ENCODE measurements at regions not wholly inside any gene's neighbourhood (a gene's known extent, or its start where the extent isn't known, plus 50 kb on each side); places are given as distances from the start of the nearest gene placed in this dataset.

- Histone ChIP-seq H2BK120ac (ENCODE audit: low read depth, low read length) (no peak overlapping the region), H2BK12ac (ENCODE audit: low read length) (no peak overlapping the region), H3K27ac (replicated peaks; ENCODE audit: low read length) (no peak overlapping the region), H3K9me3 (replicated peaks in 1 of 2; ENCODE audit: control insufficient read depth in 2 of 2, insufficient read depth in 1 of 2, low read depth in 1 of 2, low read length in 2 of 2) (no peaks in the 10 kb centered on the region), H4K91ac (ENCODE audit: low read depth, low read length, poor library complexity) (no peak overlapping the region), H3K23ac (ENCODE audit: low read depth, low read length, poor library complexity) (no peak overlapping the region), H3K4me1 (ENCODE audit: control insufficient read depth in 2 of 2, insufficient read depth in 1 of 2, low read depth in 1 of 2, low read length in 2 of 2) (no peaks in the 10 kb centered on the region), H2BK15ac (ENCODE audit: low read length) (no peak overlapping the region), H3K18ac (ENCODE audit: low read length) (no peak overlapping the region), H3K4ac (ENCODE audit: low read length) (no peak overlapping the region), H3K27me3 (ENCODE audit: control insufficient read depth in 3 of 3, insufficient read depth in 3 of 3, low read depth in 1 of 3, low read length in 3 of 3) (no peaks in the 10 kb centered on the region), H2AFZ (ENCODE audit: low read length) (no peak overlapping the region), H2BK5ac (ENCODE audit: low read length) (no peak overlapping the region), H3K14ac (ENCODE audit: low read length) (no peak overlapping the region), H4K8ac (ENCODE audit: low read depth, low read length) (no peak overlapping the region), H3K4me2 (ENCODE audit: insufficient read depth, low read length, poor library complexity, severe bottlenecking) (no peak overlapping the region), H3K4me3 (ENCODE audit: low read length in 2 of 2) (no peak overlapping the region), H3K79me1 (ENCODE audit: low read depth, low read length) (no peaks in the 10 kb centered on the region), H3K9ac (ENCODE audit: low read depth, low read length, poor library complexity) (no peak overlapping the region), H2AK5ac (ENCODE audit: low read depth, low read length) (no peak overlapping the region), H3K36me3 (replicated peaks in 1 of 2; ENCODE audit: control insufficient read depth in 2 of 2, insufficient read depth in 2 of 2, low read length in 2 of 2) (no peaks in the 10 kb centered on the region)
- no peak for DNase-seq (ENCODE audit: low spot score)
- WGBS, 2 donors (ENCODE audit: extremely low coverage in 2 of 2, insufficient read length in 2 of 2, insufficient replicate concordance in 1 of 2) = no CpG with 5 or more reads among the region's 2 CpGs
Measured at GRCh38 chr4:117302226-117302625, 216.8 kb upstream of the TRAM1L1 start.

- Histone ChIP-seq H2BK5ac (ENCODE audit: low read length) (no peak overlapping the region), H4K91ac (ENCODE audit: low read depth, low read length, poor library complexity) (no peak overlapping the region), H3K36me3 (replicated peaks in 1 of 2; ENCODE audit: control insufficient read depth in 2 of 2, insufficient read depth in 2 of 2, low read length in 2 of 2) (no peaks in the 10 kb centered on the region), H3K27me3 (ENCODE audit: control insufficient read depth in 3 of 3, insufficient read depth in 3 of 3, low read depth in 1 of 3, low read length in 3 of 3) (no peaks in the 10 kb centered on the region), H3K79me1 (ENCODE audit: low read depth, low read length) (no peaks in the 10 kb centered on the region), H3K4ac (ENCODE audit: low read length) (no peak overlapping the region), H3K14ac (ENCODE audit: low read length) (no peak overlapping the region), H2BK12ac (ENCODE audit: low read length) (no peak overlapping the region), H3K4me1 (ENCODE audit: control insufficient read depth in 2 of 2, insufficient read depth in 1 of 2, low read depth in 1 of 2, low read length in 2 of 2) (no peaks in the 10 kb centered on the region), H4K8ac (ENCODE audit: low read depth, low read length) (no peak overlapping the region), H3K23ac (ENCODE audit: low read depth, low read length, poor library complexity) (no peak overlapping the region), H2BK15ac (ENCODE audit: low read length) (no peak overlapping the region), H3K4me3 (ENCODE audit: low read length in 2 of 2) (no peak overlapping the region), H2AFZ (ENCODE audit: low read length) (no peak overlapping the region), H2BK120ac (ENCODE audit: low read depth, low read length) (no peak overlapping the region), H3K18ac (ENCODE audit: low read length) (no peak overlapping the region), H3K27ac (replicated peaks; ENCODE audit: low read length) (no peak overlapping the region), H2AK5ac (ENCODE audit: low read depth, low read length) (no peak overlapping the region), H3K9ac (ENCODE audit: low read depth, low read length, poor library complexity) (no peak overlapping the region), H3K9me3 (replicated peaks in 1 of 2; ENCODE audit: control insufficient read depth in 2 of 2, insufficient read depth in 1 of 2, low read depth in 1 of 2, low read length in 2 of 2) (no peaks in the 10 kb centered on the region), H3K4me2 (ENCODE audit: insufficient read depth, low read length, poor library complexity, severe bottlenecking) (no peak overlapping the region)
- DNase-seq (ENCODE audit: low spot score) = no peak
- no CpG with 5 or more reads among the region's 2 CpGs for WGBS, 2 donors (ENCODE audit: extremely low coverage in 2 of 2, insufficient read length in 2 of 2, insufficient replicate concordance in 1 of 2)
Measured at GRCh38 chr4:117311215-117311614, 225.8 kb upstream of the TRAM1L1 start.

- no peak for DNase-seq (ENCODE audit: low spot score)
- H3K4ac ChIP-seq (ENCODE audit: low read length) = no peak overlapping the region
- no peak overlapping the region for H3K18ac ChIP-seq (ENCODE audit: low read length)
Measured at GRCh38 chr4:117311989-117312388, 226.6 kb upstream of the TRAM1L1 start.

GRCh38 chr4:117324851-117325491, 239.6 kb upstream of the TRAM1L1 start:
- WGBS, 2 donors (ENCODE audit: extremely low coverage in 2 of 2, insufficient read length in 2 of 2, insufficient replicate concordance in 1 of 2) = no CpG with 5 or more reads among the region's 1 CpG

More at GRCh38 chr4:117311989-117312388, 226.6 kb upstream of the TRAM1L1 start:
- Histone ChIP-seq H3K4me2 (ENCODE audit: insufficient read depth, low read length, poor library complexity, severe bottlenecking) (no peak overlapping the region), H3K36me3 (replicated peaks in 1 of 2; ENCODE audit: control insufficient read depth in 2 of 2, insufficient read depth in 2 of 2, low read length in 2 of 2) (no peaks in the 10 kb centered on the region), H2BK15ac (ENCODE audit: low read length) (no peak overlapping the region), H3K23ac (ENCODE audit: low read depth, low read length, poor library complexity) (no peak overlapping the region), H3K9me3 (replicated peaks in 1 of 2; ENCODE audit: control insufficient read depth in 2 of 2, insufficient read depth in 1 of 2, low read depth in 1 of 2, low read length in 2 of 2) (no peaks in the 10 kb centered on the region), H2AFZ (ENCODE audit: low read length) (no peak overlapping the region), H4K91ac (ENCODE audit: low read depth, low read length, poor library complexity) (no peak overlapping the region), H3K9ac (ENCODE audit: low read depth, low read length, poor library complexity) (no peak overlapping the region), H2BK120ac (ENCODE audit: low read depth, low read length) (no peak overlapping the region), H3K27me3 (ENCODE audit: control insufficient read depth in 3 of 3, insufficient read depth in 3 of 3, low read depth in 1 of 3, low read length in 3 of 3) (no peaks in the 10 kb centered on the region), H4K8ac (ENCODE audit: low read depth, low read length) (no peak overlapping the region), H3K4me3 (ENCODE audit: low read length in 2 of 2) (no peak overlapping the region), H3K14ac (ENCODE audit: low read length) (no peak overlapping the region), H3K27ac (replicated peaks; ENCODE audit: low read length) (no peak overlapping the region), H2BK5ac (ENCODE audit: low read length) (no peak overlapping the region), H2BK12ac (ENCODE audit: low read length) (no peak overlapping the region), H3K4me1 (ENCODE audit: control insufficient read depth in 2 of 2, insufficient read depth in 1 of 2, low read depth in 1 of 2, low read length in 2 of 2) (no peaks in the 10 kb centered on the region), H3K79me1 (ENCODE audit: low read depth, low read length) (no peaks in the 10 kb centered on the region), H2AK5ac (ENCODE audit: low read depth, low read length) (no peak overlapping the region)
- WGBS, 2 donors (ENCODE audit: extremely low coverage in 2 of 2, insufficient read length in 2 of 2, insufficient replicate concordance in 1 of 2) = no CpG with 5 or more reads among the region's 3 CpGs

More at GRCh38 chr4:117324851-117325491, 239.6 kb upstream of the TRAM1L1 start:
- no peak overlapping the region for H2BK5ac ChIP-seq (ENCODE audit: low read length)
- no peak overlapping the region for H3K18ac ChIP-seq (ENCODE audit: low read length)
- H2BK12ac ChIP-seq (ENCODE audit: low read length) = no peak overlapping the region
- no peak overlapping the region for H2AFZ ChIP-seq (ENCODE audit: low read length)
- no peak for DNase-seq (ENCODE audit: low spot score)
- H3K4me3 ChIP-seq (ENCODE audit: low read length in 2 of 2) = no peak overlapping the region
- no peak overlapping the region for H4K91ac ChIP-seq (ENCODE audit: low read depth, low read length, poor library complexity)
- H3K4me2 ChIP-seq (ENCODE audit: insufficient read depth, low read length, poor library complexity, severe bottlenecking) = no peak overlapping the region
- no peaks in the 10 kb centered on the region for H3K79me1 ChIP-seq (ENCODE audit: low read depth, low read length)
- no peak overlapping the region for H3K27ac ChIP-seq (replicated peaks; ENCODE audit: low read length)
- no peak overlapping the region for H3K4ac ChIP-seq (ENCODE audit: low read length)
- no peaks in the 10 kb centered on the region for H3K4me1 ChIP-seq (ENCODE audit: control insufficient read depth in 2 of 2, insufficient read depth in 1 of 2, low read depth in 1 of 2, low read length in 2 of 2)
- no peak overlapping the region for H2BK120ac ChIP-seq (ENCODE audit: low read depth, low read length)
- H2BK15ac ChIP-seq (ENCODE audit: low read length) = no peak overlapping the region
- no peak overlapping the region for H3K9ac ChIP-seq (ENCODE audit: low read depth, low read length, poor library complexity)
- H3K9me3 ChIP-seq (replicated peaks in 1 of 2; ENCODE audit: control insufficient read depth in 2 of 2, insufficient read depth in 1 of 2, low read depth in 1 of 2, low read length in 2 of 2) = no peaks in the 10 kb centered on the region
- H3K36me3 ChIP-seq (replicated peaks in 1 of 2; ENCODE audit: control insufficient read depth in 2 of 2, insufficient read depth in 2 of 2, low read length in 2 of 2) = no peaks in the 10 kb centered on the region
- H3K14ac ChIP-seq (ENCODE audit: low read length) = no peak overlapping the region
- H3K23ac ChIP-seq (ENCODE audit: low read depth, low read length, poor library complexity) = no peak overlapping the region
- H2AK5ac ChIP-seq (ENCODE audit: low read depth, low read length) = no peak overlapping the region
- H3K27me3 ChIP-seq (ENCODE audit: control insufficient read depth in 3 of 3, insufficient read depth in 3 of 3, low read depth in 1 of 3, low read length in 3 of 3) = no peaks in the 10 kb centered on the region
- H4K8ac ChIP-seq (ENCODE audit: low read depth, low read length) = no peak overlapping the region

Measured in neuronal stem cell (in vitro differentiated cells).